GM12878 (cell line): ENCODE measurements at regions not wholly inside any gene's neighbourhood (a gene's known extent, or its start where the extent isn't known, plus 50 kb on each side); places are given as distances from the start of the nearest gene placed in this dataset.

Experiments used
- ATAC-seq: fragments of 200-7000 bp; cut with Tn5 transposase; 3 replicates; pipeline ENCODE4 v1.9.1; 2020; ENCODE audit warnings: mild to moderate bottlenecking, moderate library complexity
- BruUV-seq: library from RNA; stranded (reverse); fragments of 400-500 nt; replicated peaks from 2 replicates; lab custom pipeline; 2021; lab: Mats Ljungman, UMichigan
- CTCF ChIA-PET: fragments of 300-600 bp; sonication (Branson Sonifier 250); formaldehyde crosslinking; extraction: SDS; loops from one replicate; lab custom pipeline; 2021; ENCODE audit warnings: inconsistent platforms; lab: Yijun Ruan, JAX
- POLR2A ChIA-PET: fragments of 350-600 bp; formaldehyde crosslinking; extraction: SDS; loops from one replicate; lab custom pipeline; 2021; ENCODE audit warnings: inconsistent platforms; lab: Charles Lee
- RAD21 ChIA-PET: fragments of 300-600 bp; sonication (Branson Sonifier 250); formaldehyde crosslinking; loops from one replicate; lab custom pipeline; 2023; ENCODE audit warnings: antibody characterized with exemption; ENCODE audit not compliant: unreplicated experiment; lab: Charles Lee
- SMC1A ChIA-PET: fragments of 300-600 bp; sonication (Branson Sonifier 250); formaldehyde crosslinking; loops from one replicate; lab custom pipeline; 2023; ENCODE audit not compliant: unreplicated experiment, uncharacterized antibody; lab: Charles Lee
- DNase-seq: peaks from one replicate; pipeline ENCODE4 v3.0.0-alpha.2; 2011; ENCODE audit warnings: low read depth, low spot score
- FAIRE-seq: peaks from 3 replicates; lab custom pipeline; 2011; peaks lifted over from hg19 to GRCh38; lab: Jason Lieb, UNC
- H2AFZ ChIP-seq: 2 replicates; pipeline ENCODE4 v1.6.0; 2011; ENCODE audit warnings: low read depth, low read length, control low read depth; ENCODE audit not compliant: control insufficient read depth
- H3K27ac ChIP-seq: 2 replicates; pipeline ENCODE4 v1.5.1; 2011; ENCODE audit warnings: control low read depth; ENCODE audit not compliant: control insufficient read depth, insufficient read depth
- H3K27me3 ChIP-seq, 2 experiments: replicated peaks in 1 of 2; 2 replicates each; pipeline versions ENCODE4 v1.6.0 to v1.6.1; 2011; ENCODE audit warnings: low read length in 1 of 2; ENCODE audit not compliant: control insufficient read depth in 2 of 2, insufficient read depth in 2 of 2
- H3K36me3 ChIP-seq, 2 experiments: 2 replicates each; pipeline ENCODE4 v1.5.1; 2011; ENCODE audit warnings: low read length in 1 of 2; ENCODE audit not compliant: control insufficient read depth in 2 of 2, insufficient read depth in 2 of 2
- H3K4me1 ChIP-seq: 2 replicates; pipeline ENCODE4 v1.6.1; 2011; ENCODE audit warnings: mild to moderate bottlenecking, low read length, moderate library complexity, mixed read lengths; ENCODE audit not compliant: control insufficient read depth, insufficient read depth
- H3K4me2 ChIP-seq: 2 replicates; pipeline ENCODE4 v1.6.0; 2011; ENCODE audit warnings: control low read depth; ENCODE audit not compliant: control insufficient read depth, insufficient read depth
- H3K4me3 ChIP-seq: fragments of 200-600 bp; sonication (generic); 2 replicates; pipeline ENCODE4 v1.5.1; 2016
- H3K79me2 ChIP-seq: 2 replicates; pipeline ENCODE4 v1.6.0; 2011; ENCODE audit warnings: low read length; ENCODE audit not compliant: control insufficient read depth, insufficient read depth
- H3K9ac ChIP-seq: 2 replicates; pipeline ENCODE4 v1.8.0; 2011; ENCODE audit warnings: low read length, control low read depth, mixed read lengths; ENCODE audit not compliant: control insufficient read depth, insufficient read depth
- H3K9me3 ChIP-seq: replicated peaks from 3 replicates; pipeline ENCODE4 v1.5.1; 2011; ENCODE audit warnings: mild to moderate bottlenecking, low read length; ENCODE audit not compliant: control insufficient read depth, insufficient read depth
- H4K20me1 ChIP-seq: 2 replicates; pipeline ENCODE4 v1.6.0; 2011; ENCODE audit not compliant: control insufficient read depth, insufficient read depth
- BACH1 ChIP-seq: fragments of 450-650 bp; IDR thresholded peaks from 2 replicates; pipeline ENCODE4 v1.6.1; 2017; ENCODE audit warnings: mild to moderate bottlenecking, borderline replicate concordance
- CBX5 ChIP-seq: sonication (generic); IDR thresholded peaks from 2 replicates; pipeline ENCODE4 v1.6.1; 2016; ENCODE audit warnings: low read depth, moderate library complexity, mild to moderate bottlenecking, inconsistent platforms
- CEBPB ChIP-seq, 2 experiments: fragments of 150-350 bp in 1 of 2; IDR thresholded peaks; 2 replicates each; pipeline ENCODE4 v1.6.1; 2012 to 2014; ENCODE audit warnings: low read depth in 2 of 2, low read length in 2 of 2, borderline replicate concordance in 1 of 2, inconsistent platforms in 1 of 2
- DPF2 ChIP-seq: fragments of 450-650 bp; IDR thresholded peaks from 2 replicates; pipeline ENCODE4 v1.6.1; 2017; ENCODE audit warnings: mild to moderate bottlenecking
- EGR1 ChIP-seq, 2 experiments: IDR thresholded peaks; 1 replicate in 1 of 2; 2 replicates in 1 of 2; pipeline ENCODE4 v1.6.1; 2011 to 2012; ENCODE audit warnings: low read depth in 2 of 2, low read length in 2 of 2, borderline replicate concordance in 1 of 2, mild to moderate bottlenecking in 1 of 2, moderate library complexity in 1 of 2
- FOXK2 ChIP-seq: fragments of 450-650 bp; IDR thresholded peaks from 2 replicates; pipeline ENCODE4 v1.6.1; 2017; ENCODE audit warnings: mild to moderate bottlenecking, moderate library complexity
- HDAC6 ChIP-seq: fragments of 200-600 bp; sonication (generic); IDR thresholded peaks from one replicate; pipeline ENCODE4 v1.8.0; 2017; ENCODE audit warnings: antibody characterized with exemption; ENCODE audit not compliant: unreplicated experiment
- JUND ChIP-seq: IDR thresholded peaks from 2 replicates; pipeline ENCODE4 v1.6.1; 2012; ENCODE audit warnings: low read depth, mild to moderate bottlenecking, low read length, improper control_type of control experiment, moderate library complexity
- KDM1A ChIP-seq: fragments of 200-600 bp; sonication (generic); IDR thresholded peaks from 2 replicates; pipeline ENCODE4 v1.6.1; 2016; ENCODE audit warnings: borderline replicate concordance
- KLF5 ChIP-seq: fragments of 450-650 bp; IDR thresholded peaks from 2 replicates; pipeline ENCODE4 v1.6.1; 2014; ENCODE audit warnings: mild to moderate bottlenecking; ENCODE audit not compliant: partially characterized antibody
- SP1 ChIP-seq: IDR thresholded peaks from one replicate; pipeline ENCODE4 v1.6.1; 2011; ENCODE audit warnings: low read depth, low read length
- SREBF2 ChIP-seq: IDR thresholded peaks from 2 replicates; pipeline ENCODE4 v1.6.1; 2012; ENCODE audit warnings: mild to moderate bottlenecking, low read length
- STAT3 ChIP-seq: IDR thresholded peaks from 2 replicates; pipeline ENCODE4 v1.6.1; 2011; ENCODE audit warnings: low read depth, low read length, improper control_type of control experiment
- WRNIP1 ChIP-seq: IDR thresholded peaks from 2 replicates; pipeline ENCODE4 v1.6.1; 2011; ENCODE audit warnings: low read depth, low read length, improper control_type of control experiment, borderline replicate concordance
- WGBS: methylation state at CpG from one replicate; pipeline ENCODE4 v1.1.6; 2016; ENCODE audit warnings: low lambda C conversion rate; ENCODE audit not compliant: insufficient replicate concordance, insufficient coverage; ENCODE audit errors: missing lambda C conversion rate; 5-methylcytosine and 5-hydroxymethylcytosine counted together
- in situ Hi-C: fragments of 300-500 bp; cut with MboI; formaldehyde crosslinking; loops from 9 replicates; pipeline ENCODE4 v1.14.3; 2018; ENCODE audit warnings: mixed read lengths
- intact Hi-C: fragments of 100-400 bp; cut with micrococcal nuclease; formaldehyde crosslinking; loops from one replicate; pipeline ENCODE4 v1.14.2; 2022; ENCODE audit not compliant: unreplicated experiment

DNA sequence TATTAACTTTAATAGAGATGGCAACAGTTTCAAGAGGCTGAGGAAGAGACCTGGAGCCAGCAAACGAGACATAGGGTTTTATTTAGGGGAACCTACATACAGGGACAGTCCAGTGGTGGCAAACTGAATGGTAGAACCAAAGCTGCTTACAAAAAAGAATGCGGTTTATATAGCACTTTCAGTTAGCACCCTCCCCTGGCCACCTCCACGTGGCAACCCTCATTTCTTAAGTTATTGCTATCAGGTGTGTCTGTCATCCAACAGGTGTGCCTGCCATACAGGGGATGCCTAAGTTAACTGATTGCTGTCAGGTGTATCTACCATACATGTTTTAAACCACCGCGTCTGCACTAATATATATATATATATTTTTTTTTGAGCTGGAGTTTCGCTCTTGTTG lies 129.2 kb upstream of the DUSP10 start:
- WGBS = 71% methylated on average over 6 of the region's 6 CpGs
- Histone ChIP-seq H4K20me1 (no peaks in the 10 kb centered on the region), H3K4me1 (peaks cover 11% of the 10 kb centered on the region; the same call in 1 of the 2 replicates), H3K79me2 (no peaks in the 10 kb centered on the region), H3K4me2 (no peak overlapping the region), H3K9ac (no peak overlapping the region), H3K36me3 (no peaks in the 10 kb centered on the region), H2AFZ (no peak overlapping the region), H3K4me3 (no peak overlapping the region), H3K9me3 (no peaks in the 10 kb centered on the region), H3K27ac (no peak overlapping the region), H3K27me3 (no peaks in the 10 kb centered on the region)
- FAIRE-seq (no peak), DNase-seq (no peak), ATAC-seq (peak; percentile 29)
- BruUV-seq = no TSS peak
- TF ChIP-seq SREBF2 = no peak
- no peak for TF ChIP-seq DPF2
- CTCF ChIA-PET = no interaction called here
- RAD21 ChIA-PET = interaction anchor here (0.8 kb wide), 1 partner anchor 41 kb away, joined by 3 read pairs; no protein-coding TSS in a partner anchor
- intact Hi-C loops = no loop called here
- in situ Hi-C loops = no loop called here
- SMC1A ChIA-PET = no interaction called here
- POLR2A ChIA-PET = no interaction called here

- no peaks in the 10 kb centered on the region for H3K27me3 ChIP-seq
- no peaks in the 10 kb centered on the region for H3K36me3 ChIP-seq
- no peaks in the 10 kb centered on the region for H4K20me1 ChIP-seq
- ChIA-PET RAD21 (interaction anchor here (1.6 kb wide), 1 partner anchor 126 kb away, joined by 4 read pairs; no protein-coding TSS in a partner anchor), SMC1A (interaction anchor here (0.5 to 1.0 kb wide), 2 partner anchors 9 to 322 kb away, joined by 4 to 6 read pairs; no protein-coding TSS in a partner anchor), POLR2A (interaction anchor here (1.3 kb wide), 1 partner anchor 9 kb away, joined by 5 read pairs; no protein-coding TSS in a partner anchor), CTCF (interaction anchor here (0.7 to 1.2 kb wide), 2 partner anchors 17 to 21 kb away, joined by 3 read pairs; no protein-coding TSS in a partner anchor)
- WGBS = 61% methylated on average over 3 of the region's 3 CpGs
- in situ Hi-C loops (no loop called here), intact Hi-C loops (no loop called here)
- FAIRE-seq (no peak), ATAC-seq (no peak), DNase-seq (no peak)
- no peak overlapping the region for H3K9ac ChIP-seq
- no peak overlapping the region for H3K4me3 ChIP-seq
- no peaks in the 10 kb centered on the region for H3K79me2 ChIP-seq
- H3K4me2 ChIP-seq = no peak overlapping the region
- no TSS peak for BruUV-seq
- TF ChIP-seq KLF5 (no peak), CEBPB (IDR thresholded peaks at IDR 0.05; ENCODE audit: borderline replicate concordance in 1 of 2, low read depth in 2 of 2, low read length in 2 of 2) (no peak), JUND (no peak), FOXK2 (no peak), EGR1 (IDR thresholded peaks at IDR 0.05; ENCODE audit: borderline replicate concordance in 1 of 2, low read depth in 2 of 2, low read length in 2 of 2) (no peak), SP1 (no peak), HDAC6 (no peak), WRNIP1 (no peak), KDM1A (no peak), BACH1 (no peak), STAT3 (no peak), CBX5 (no peak)
- TF ChIP-seq, all 136 proteins: peak for 0
- Histone ChIP-seq H2AFZ (no peak overlapping the region), H3K9me3 (no peaks in the 10 kb centered on the region), H3K4me1 (peaks cover 11% of the 10 kb centered on the region; the same call in 1 of the 2 replicates), H3K27ac (no peak overlapping the region)
Measured at GRCh38 chr1:221869779-221870178, 127.9 kb upstream of the DUSP10 start.
